ENCODE measurements at regions not wholly inside any gene's neighbourhood (a gene's known extent, or its start where the extent isn't known, plus 50 kb on each side); places are given as distances from the start of the nearest gene placed in this dataset.

DNA sequence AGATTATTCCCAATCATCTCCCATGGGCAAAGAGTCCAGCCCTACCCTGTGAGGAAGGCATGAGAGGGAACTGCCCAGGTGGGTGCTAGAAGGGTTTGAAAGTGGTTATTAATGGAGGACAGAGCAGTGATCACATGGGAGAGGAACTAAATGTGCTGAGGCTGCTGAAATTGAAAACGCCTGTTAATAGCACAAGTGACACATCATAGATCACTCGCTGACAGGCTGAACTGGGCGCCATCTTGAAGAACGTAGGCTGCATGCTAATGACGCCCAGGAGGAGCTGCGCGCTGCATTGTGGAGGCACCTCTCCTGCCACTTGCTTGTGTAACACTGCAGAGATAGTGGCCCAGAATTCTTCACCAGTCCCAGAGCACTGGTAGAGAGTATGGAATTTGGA lies 182.9 kb downstream of the KCNA5 start:
- no peak overlapping the region for H3K4me3 ChIP-seq
- 97% methylated on average over 7 of the region's 7 CpGs for WGBS
- H3K27me3 ChIP-seq (replicated peaks; ENCODE audit: insufficient read depth), result no peaks in the 10 kb centered on the region
- H3K9me3 ChIP-seq, result no peaks in the 10 kb centered on the region
- intact Hi-C loops (cut with DNase I), result no loop called here
- no peak overlapping the region for H3K27ac ChIP-seq
- H3K4me1 ChIP-seq (replicated peaks), result no peaks in the 10 kb centered on the region
- no peak for TF ChIP-seq POLR2AphosphoS5 (IDR thresholded peaks at IDR 0.05)
- TF ChIP-seq, protein P1, sequence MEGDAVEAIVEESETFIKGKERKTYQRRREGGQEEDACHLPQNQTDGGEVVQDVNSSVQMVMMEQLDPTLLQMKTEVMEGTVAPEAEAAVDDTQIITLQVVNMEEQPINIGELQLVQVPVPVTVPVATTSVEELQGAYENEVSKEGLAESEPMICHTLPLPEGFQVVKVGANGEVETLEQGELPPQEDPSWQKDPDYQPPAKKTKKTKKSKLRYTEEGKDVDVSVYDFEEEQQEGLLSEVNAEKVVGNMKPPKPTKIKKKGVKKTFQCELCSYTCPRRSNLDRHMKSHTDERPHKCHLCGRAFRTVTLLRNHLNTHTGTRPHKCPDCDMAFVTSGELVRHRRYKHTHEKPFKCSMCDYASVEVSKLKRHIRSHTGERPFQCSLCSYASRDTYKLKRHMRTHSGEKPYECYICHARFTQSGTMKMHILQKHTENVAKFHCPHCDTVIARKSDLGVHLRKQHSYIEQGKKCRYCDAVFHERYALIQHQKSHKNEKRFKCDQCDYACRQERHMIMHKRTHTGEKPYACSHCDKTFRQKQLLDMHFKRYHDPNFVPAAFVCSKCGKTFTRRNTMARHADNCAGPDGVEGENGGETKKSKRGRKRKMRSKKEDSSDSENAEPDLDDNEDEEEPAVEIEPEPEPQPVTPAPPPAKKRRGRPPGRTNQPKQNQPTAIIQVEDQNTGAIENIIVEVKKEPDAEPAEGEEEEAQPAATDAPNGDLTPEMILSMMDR (IDR thresholded peaks at IDR 0.05), result no peak
- no peak for TF ChIP-seq POLR2A (IDR thresholded peaks at IDR 0.05)
- no peaks in the 10 kb centered on the region for H3K36me3 ChIP-seq
- no peak for DNase-seq (ENCODE audit: low spot score)

DNA sequence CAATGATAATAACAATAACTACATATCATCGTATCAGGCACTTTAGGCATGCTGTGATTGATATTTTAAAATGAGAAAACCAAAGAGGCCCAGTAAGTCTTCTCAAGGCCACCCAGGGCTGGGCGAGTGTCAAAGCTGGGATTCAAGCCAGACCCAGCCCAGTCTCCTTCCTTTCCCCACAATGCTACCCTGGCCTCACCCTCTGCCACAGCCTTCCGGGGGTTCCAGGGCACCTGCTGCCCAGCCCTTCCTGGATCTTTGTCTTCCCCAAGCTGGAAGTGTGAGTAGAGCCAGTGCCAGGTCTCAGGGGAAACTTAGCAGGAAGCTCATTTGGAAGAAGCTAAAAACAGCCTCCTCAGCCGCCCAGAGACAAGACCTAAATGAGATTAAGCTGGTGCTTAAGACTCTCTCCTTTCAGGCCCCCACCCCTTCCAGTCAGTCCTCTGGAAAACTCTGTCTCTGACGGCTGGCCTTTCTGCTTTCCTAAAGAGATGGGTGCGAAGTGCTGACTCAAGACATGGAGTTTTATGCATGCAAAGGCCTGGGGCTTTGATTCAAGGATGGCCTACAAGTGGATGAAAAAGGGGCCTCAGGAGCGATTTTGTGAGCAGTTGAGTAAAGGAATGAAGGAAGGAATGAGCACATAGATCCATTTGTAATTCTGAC lies 184.2 kb downstream of the KCNA5 start:
- Histone ChIP-seq H3K27ac (no peak overlapping the region), H3K4me3 (no peak overlapping the region), H3K27me3 (replicated peaks; ENCODE audit: insufficient read depth) (no peaks in the 10 kb centered on the region), H3K4me1 (replicated peaks) (no peaks in the 10 kb centered on the region), H3K36me3 (no peaks in the 10 kb centered on the region), H3K9me3 (no peaks in the 10 kb centered on the region)
- no peak for TF ChIP-seq POLR2A (IDR thresholded peaks at IDR 0.05)
- no peak for TF ChIP-seq POLR2AphosphoS5 (IDR thresholded peaks at IDR 0.05)
- TF ChIP-seq, protein P1 (IDR thresholded peaks at IDR 0.05), result no peak
- DNase-seq (ENCODE audit: low spot score), result no peak
- WGBS, result 83% methylated on average over 7 of the region's 7 CpGs
- intact Hi-C loops (cut with DNase I), result no loop called here

DNA sequence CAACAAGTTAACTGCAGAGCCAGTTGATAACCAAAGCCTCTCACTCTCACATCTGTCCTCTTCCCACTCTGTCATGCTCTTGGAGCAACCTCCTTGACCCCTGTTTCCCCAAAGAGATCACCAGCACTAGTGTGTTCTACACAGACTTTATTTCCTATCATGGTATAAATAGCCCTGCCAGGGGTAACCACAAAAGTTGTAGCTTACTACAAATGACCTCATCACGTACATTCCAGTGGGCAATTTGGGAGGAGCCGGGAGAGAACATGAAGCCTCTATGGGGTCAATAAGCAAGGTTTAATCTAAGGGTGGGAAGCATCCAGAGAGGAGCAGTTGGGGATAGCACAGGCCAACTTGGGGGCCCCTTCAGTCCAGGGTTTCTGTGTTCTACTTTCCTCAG lies 186.5 kb downstream of the KCNA5 start:
- WGBS, result 83% methylated on average over 2 of the region's 2 CpGs
- Histone ChIP-seq H3K4me3 (no peak overlapping the region), H3K27ac (no peak overlapping the region), H3K9me3 (no peaks in the 10 kb centered on the region), H3K27me3 (replicated peaks; ENCODE audit: insufficient read depth) (no peaks in the 10 kb centered on the region), H3K36me3 (no peaks in the 10 kb centered on the region), H3K4me1 (replicated peaks) (no peaks in the 10 kb centered on the region)
- TF ChIP-seq POLR2A (IDR thresholded peaks at IDR 0.05), result no peak
- TF ChIP-seq, protein P1 (IDR thresholded peaks at IDR 0.05), result no peak
- TF ChIP-seq POLR2AphosphoS5 (IDR thresholded peaks at IDR 0.05), result no peak
- intact Hi-C loops (cut with DNase I), result no loop called here
- DNase-seq (ENCODE audit: low spot score), result no peak

DNA sequence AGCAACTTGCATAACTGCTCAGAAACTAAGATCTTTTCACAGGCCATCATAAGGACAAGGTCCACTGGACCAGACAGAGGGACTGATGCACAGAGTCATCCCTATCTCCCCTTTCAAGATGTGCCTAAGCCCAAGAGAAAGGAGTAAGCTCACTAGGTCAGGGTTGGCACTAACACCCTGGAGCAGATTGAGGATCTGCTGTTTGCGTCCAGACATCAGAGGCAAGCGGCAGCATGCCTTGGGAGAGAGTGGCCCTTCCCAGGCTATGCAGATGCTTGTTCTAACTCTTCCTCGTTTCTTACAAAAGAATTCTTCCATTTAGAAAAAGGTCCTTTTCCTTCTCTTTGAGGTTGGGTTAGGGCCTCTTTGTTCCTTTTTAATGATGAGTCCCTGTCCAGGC lies 187.2 kb downstream of the KCNA5 start:
- Histone ChIP-seq H3K27me3 (replicated peaks; ENCODE audit: insufficient read depth) (no peaks in the 10 kb centered on the region), H3K4me3 (no peak overlapping the region), H3K36me3 (no peaks in the 10 kb centered on the region), H3K27ac (no peak overlapping the region), H3K4me1 (replicated peaks) (no peaks in the 10 kb centered on the region), H3K9me3 (no peaks in the 10 kb centered on the region)
- peak; percentile 19 for DNase-seq (ENCODE audit: low spot score)
- no peak for TF ChIP-seq POLR2A (IDR thresholded peaks at IDR 0.05)
- TF ChIP-seq POLR2AphosphoS5 (IDR thresholded peaks at IDR 0.05), result no peak
- TF ChIP-seq, protein P1 (IDR thresholded peaks at IDR 0.05), result no peak
- intact Hi-C loops (cut with DNase I), result no loop called here
- WGBS, result 50% methylated on average over 3 of the region's 3 CpGs

DNA sequence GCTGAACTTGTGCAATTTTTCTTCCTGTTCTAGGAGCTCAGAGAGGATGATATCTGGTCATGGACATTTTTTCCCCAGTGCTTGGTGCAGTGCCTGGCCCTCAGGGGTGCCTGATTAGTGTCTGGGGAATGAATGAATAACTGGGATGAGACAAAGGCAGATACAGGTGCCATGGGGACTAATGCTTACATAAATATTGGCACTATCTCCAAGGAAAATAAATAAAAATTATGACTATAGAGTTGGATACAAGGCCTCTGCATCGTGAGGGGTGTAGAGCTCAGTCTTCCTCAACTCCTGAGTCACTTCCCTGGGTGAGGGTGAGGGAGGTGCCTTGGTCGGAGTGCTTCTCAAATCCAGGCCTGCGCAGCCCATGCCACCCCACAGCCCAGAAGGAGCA lies 188.6 kb downstream of the KCNA5 start:
- no peak overlapping the region for H3K4me3 ChIP-seq
- no peaks in the 10 kb centered on the region for H3K9me3 ChIP-seq
- no peaks in the 10 kb centered on the region for H3K36me3 ChIP-seq
- H3K27ac ChIP-seq, result no peak overlapping the region
- intact Hi-C loops (cut with DNase I), result no loop called here
- H3K4me1 ChIP-seq (replicated peaks), result no peaks in the 10 kb centered on the region
- no peaks in the 10 kb centered on the region for H3K27me3 ChIP-seq (replicated peaks; ENCODE audit: insufficient read depth)
- DNase-seq (ENCODE audit: low spot score), result no peak
- 88% methylated on average over 3 of the region's 3 CpGs for WGBS
- no peak for TF ChIP-seq POLR2AphosphoS5 (IDR thresholded peaks at IDR 0.05)
- TF ChIP-seq POLR2A (IDR thresholded peaks at IDR 0.05), result no peak
- TF ChIP-seq, protein P1 (IDR thresholded peaks at IDR 0.05), result no peak
